ENCODE measurements at regions not wholly inside any gene's neighbourhood (a gene's known extent, or its start where the extent isn't known, plus 50 kb on each side); places are given as distances from the start of the nearest gene placed in this dataset.

DNA sequence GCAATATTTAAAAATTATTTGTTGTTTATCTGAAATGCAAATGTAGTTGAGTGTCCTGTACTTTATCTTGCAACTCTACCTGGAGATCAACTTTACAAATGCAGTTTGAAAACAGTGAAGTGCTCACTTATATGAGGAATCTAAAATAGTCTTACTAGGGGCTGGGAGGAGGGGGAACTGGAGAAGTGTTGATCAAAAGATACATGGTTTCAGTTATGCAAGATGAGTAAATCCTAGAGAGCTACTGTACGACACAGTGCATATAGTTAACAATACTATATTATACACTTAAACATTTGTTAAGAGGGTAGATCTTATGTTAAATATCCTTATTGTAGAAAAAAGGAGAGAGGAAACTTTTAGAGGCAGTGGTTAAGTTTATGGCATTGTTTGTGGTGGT is 241.9 kb downstream of the BCL11A start:
- DNase-seq (ENCODE audit: low read depth): no peak
- TF ChIP-seq, protein P1, sequence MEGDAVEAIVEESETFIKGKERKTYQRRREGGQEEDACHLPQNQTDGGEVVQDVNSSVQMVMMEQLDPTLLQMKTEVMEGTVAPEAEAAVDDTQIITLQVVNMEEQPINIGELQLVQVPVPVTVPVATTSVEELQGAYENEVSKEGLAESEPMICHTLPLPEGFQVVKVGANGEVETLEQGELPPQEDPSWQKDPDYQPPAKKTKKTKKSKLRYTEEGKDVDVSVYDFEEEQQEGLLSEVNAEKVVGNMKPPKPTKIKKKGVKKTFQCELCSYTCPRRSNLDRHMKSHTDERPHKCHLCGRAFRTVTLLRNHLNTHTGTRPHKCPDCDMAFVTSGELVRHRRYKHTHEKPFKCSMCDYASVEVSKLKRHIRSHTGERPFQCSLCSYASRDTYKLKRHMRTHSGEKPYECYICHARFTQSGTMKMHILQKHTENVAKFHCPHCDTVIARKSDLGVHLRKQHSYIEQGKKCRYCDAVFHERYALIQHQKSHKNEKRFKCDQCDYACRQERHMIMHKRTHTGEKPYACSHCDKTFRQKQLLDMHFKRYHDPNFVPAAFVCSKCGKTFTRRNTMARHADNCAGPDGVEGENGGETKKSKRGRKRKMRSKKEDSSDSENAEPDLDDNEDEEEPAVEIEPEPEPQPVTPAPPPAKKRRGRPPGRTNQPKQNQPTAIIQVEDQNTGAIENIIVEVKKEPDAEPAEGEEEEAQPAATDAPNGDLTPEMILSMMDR (IDR thresholded peaks at IDR 0.05; ENCODE audit: control insufficient read depth, extremely low read depth, insufficient read depth): no peak
- H3K4me3 ChIP-seq (ENCODE audit: low read depth, low read length): no peak overlapping the region

DNA sequence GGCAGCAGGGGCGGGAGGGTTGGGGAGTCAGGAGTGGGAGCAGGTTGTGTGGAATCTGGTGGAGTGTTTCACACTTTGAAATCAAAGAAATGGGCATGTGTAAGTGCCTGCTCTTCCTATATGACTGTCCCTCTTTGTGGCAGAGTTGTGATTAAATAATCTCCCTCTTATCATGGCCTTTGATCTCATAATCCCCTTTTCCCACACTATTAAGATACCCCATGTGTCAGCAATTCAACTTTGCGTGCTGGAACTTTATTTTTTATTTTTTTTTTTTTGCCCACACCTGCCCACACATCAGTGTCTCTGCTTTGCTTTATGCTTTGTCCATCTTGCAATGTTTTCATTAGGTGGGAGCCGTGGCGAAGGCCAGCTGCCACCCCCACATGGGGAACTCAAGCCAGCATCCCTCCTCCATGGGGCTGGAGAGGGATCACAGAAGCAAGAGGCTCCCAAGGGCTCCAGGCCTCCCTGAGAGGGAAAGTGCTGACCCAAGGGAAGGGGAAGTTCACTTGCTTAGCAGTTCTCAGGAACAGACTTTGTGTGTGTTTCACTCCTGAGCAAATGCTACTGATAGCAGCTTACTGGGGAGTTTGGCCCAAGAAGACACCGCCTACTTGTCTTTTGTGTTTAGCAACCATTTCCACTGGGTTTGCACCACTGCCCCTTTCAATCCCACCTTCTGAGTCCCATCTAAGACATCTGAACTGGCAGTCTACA is 243.4 kb downstream of the BCL11A start:
- no peak overlapping the region for H3K4me3 ChIP-seq (ENCODE audit: low read depth, low read length)
- DNase-seq (ENCODE audit: low read depth): no peak
- TF ChIP-seq, protein P1 (IDR thresholded peaks at IDR 0.05; ENCODE audit: control insufficient read depth, extremely low read depth, insufficient read depth): no peak

DNA sequence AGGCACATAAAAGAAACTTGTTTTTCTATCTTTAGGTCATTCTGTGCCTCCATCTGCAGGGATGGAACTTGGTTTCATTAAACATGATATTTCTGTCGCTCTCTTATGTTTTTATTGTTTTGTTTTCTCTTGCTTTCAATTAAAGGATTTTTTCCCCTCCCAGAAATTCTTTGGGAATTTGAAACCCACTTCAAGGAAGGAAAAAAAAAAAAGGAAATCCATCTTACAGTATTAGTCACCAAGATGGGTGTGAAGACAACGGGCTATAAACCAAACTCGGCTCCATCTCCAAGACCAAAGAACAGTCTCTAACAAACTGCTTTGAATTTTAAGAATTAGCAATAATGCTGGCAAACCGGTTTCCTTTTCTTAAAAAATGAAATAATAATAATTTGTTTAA is 244.1 kb downstream of the BCL11A start:
- H3K4me3 ChIP-seq (ENCODE audit: low read depth, low read length): no peak overlapping the region
- TF ChIP-seq, protein P1 (IDR thresholded peaks at IDR 0.05; ENCODE audit: control insufficient read depth, extremely low read depth, insufficient read depth): no peak
- no peak for DNase-seq (ENCODE audit: low read depth)

DNA sequence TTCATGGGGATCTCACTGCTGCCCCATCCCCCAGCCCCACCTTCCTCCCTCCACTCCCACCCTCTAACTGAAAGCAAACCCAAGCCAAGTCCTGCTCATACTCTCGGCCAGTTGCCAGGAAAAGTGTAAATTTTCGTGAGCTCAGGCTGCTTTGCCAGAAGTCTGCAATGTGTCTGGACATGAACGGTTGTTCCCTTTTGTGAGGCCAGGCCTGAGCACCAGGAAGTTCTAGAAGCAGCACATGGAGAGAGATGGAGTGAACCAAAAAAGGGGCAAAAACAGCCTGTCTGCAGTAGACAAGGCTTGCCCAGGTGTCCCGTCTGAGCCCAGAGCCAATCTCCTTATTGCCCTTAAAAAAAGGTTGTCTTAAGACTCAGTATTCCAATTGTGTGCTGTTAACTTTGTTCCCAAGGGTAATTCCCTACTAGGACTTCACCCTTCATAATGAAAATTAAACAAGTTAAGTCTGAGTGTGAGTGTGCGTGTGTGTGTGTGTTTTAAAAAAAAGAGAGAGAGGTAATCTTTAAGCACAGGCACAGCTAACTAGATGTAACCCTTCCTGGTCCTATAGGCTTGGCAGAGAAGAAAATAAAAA is 247.1 kb downstream of the BCL11A start:
- DNase-seq (ENCODE audit: low read depth): no peak
- TF ChIP-seq, protein P1 (IDR thresholded peaks at IDR 0.05; ENCODE audit: control insufficient read depth, extremely low read depth, insufficient read depth): no peak
- no peak overlapping the region for H3K4me3 ChIP-seq (ENCODE audit: low read depth, low read length)

DNA sequence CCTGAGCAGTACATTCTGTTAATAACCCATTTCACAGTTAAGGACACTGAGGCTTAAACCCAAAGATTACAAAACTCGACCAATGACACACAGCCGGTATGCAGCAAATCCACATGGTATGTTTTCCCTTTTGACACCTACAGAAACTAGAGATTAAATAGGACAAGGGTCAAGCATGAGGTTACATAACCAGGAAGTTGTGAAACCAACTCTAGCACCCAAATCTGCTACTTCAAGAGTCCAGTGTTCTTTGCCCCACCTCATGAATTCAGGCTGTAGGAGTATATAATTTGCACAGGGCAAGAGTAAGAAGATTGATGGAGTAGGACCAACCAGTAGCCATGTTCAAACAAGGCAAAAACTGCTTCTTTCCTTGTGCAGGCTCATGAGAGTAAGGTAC is 249.8 kb downstream of the BCL11A start:
- H3K4me3 ChIP-seq (ENCODE audit: low read depth, low read length): no peak overlapping the region
- DNase-seq (ENCODE audit: low read depth): no peak
- TF ChIP-seq, protein P1 (IDR thresholded peaks at IDR 0.05; ENCODE audit: control insufficient read depth, extremely low read depth, insufficient read depth): no peak

DNA sequence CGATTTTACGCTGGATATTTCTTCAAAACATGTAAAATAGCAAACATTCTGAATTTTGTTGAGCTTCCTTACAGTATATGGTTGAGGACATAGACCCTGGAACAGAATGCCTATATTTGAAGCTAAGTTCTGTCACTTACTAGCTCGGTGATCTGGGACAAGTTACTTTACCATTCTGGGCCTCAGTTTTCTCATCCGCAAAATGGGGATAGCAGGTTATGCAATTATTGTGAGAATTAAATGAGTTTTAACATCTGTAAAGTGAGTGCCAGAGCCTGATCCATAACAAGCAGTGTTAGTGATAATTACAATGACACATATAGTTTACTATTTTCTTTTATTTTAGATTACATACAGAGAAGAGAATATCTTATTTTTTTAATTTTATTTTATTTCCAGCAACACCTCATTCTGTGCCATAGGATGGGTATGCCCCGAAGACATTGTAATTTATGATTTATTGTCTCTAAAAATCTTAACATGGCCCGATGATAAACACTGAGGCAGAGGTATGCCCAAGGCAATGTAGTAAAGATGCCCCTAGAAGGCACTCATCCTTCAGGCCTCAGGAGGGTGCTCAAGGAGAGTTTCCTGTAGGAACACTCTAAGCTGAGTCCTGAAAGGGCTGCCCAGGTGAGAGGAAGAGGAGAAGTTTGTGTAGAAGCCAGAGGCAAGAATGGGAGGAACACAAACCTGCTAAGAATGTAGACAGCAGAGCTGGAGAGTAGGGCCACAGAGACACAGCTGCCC is 250.9 kb downstream of the BCL11A start:
- no peak overlapping the region for H3K4me3 ChIP-seq (ENCODE audit: low read depth, low read length)
- TF ChIP-seq, protein P1 (IDR thresholded peaks at IDR 0.05; ENCODE audit: control insufficient read depth, extremely low read depth, insufficient read depth): no peak
- DNase-seq (ENCODE audit: low read depth): no peak
